Activated T-helper 2 cell treated with anti-CD3 and anti-CD28 coated beads, Interferon-gamma antibody, Interleukin-2, Interleukin-4, amounts not matched to agents 10 μg/mL and 5 μg/mL and 100 μg/mL, durations not matched to agents 14 hours and 24 hours and 36 hours (primary cell): ENCODE measurements at regions not wholly inside any gene's neighbourhood (a gene's known extent, or its start where the extent isn't known, plus 50 kb on each side); places are given as distances from the start of the nearest gene placed in this dataset.

Experiments used
- DNase-seq: peaks from one replicate; pipeline ENCODE4 v3.0.0; 2021; ENCODE audit warnings: low spot score
- H3K27ac Mint-ChIP-seq: one replicate; pipeline ENCODE4 v1.8.0; 2021; ENCODE audit warnings: mixed read lengths
- H3K27me3 Mint-ChIP-seq: one replicate; pipeline ENCODE4 v1.8.0; 2021; ENCODE audit warnings: low read depth, mixed read lengths
- H3K36me3 Mint-ChIP-seq: one replicate; pipeline ENCODE4 v1.8.0; 2021; ENCODE audit warnings: low read depth, mixed read lengths
- H3K4me1 Mint-ChIP-seq: one replicate; pipeline ENCODE4 v1.8.0; 2021; ENCODE audit warnings: low read depth, mixed read lengths
- H3K4me3 Mint-ChIP-seq: one replicate; pipeline ENCODE4 v1.8.0; 2021; ENCODE audit warnings: low read depth, mild to moderate bottlenecking, moderate library complexity, mixed read lengths
- H3K9me3 Mint-ChIP-seq: one replicate; pipeline ENCODE4 v1.8.0; 2021; ENCODE audit warnings: mixed read lengths
- intact Hi-C: fragments of 100-400 bp; cut with micrococcal nuclease; formaldehyde crosslinking; loops from one replicate; pipeline ENCODE4 v1.15.1; 2023

DNA sequence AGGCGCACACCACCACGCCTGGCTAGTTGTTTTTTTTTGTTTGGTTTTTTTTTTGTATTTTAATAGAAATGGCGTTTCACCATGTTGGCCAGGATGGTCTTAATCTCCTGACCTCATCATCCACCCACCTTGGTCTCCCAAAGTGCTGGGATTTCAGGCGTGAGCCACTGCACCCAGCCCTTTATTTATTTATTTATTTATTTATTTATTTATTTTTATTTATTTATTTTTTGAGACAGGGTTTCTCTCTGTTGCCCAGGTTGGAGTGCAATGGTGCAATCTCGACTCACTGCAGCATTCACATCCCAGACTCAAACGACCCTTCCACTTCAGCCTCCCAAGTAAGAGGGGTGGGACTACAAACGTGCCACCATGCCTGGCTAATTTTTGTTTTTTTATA, 63.0 kb upstream of the ADAMTSL1 start:
- Mint-ChIP-seq H3K27ac (no peak overlapping the region), H3K27me3 (no peaks in the 10 kb centered on the region), H3K4me1 (no peaks in the 10 kb centered on the region), H3K36me3 (no peaks in the 10 kb centered on the region), H3K9me3 (no peaks in the 10 kb centered on the region), H3K4me3 (no peak overlapping the region)
- DNase-seq = no peak
- intact Hi-C loops = no loop called here

DNA sequence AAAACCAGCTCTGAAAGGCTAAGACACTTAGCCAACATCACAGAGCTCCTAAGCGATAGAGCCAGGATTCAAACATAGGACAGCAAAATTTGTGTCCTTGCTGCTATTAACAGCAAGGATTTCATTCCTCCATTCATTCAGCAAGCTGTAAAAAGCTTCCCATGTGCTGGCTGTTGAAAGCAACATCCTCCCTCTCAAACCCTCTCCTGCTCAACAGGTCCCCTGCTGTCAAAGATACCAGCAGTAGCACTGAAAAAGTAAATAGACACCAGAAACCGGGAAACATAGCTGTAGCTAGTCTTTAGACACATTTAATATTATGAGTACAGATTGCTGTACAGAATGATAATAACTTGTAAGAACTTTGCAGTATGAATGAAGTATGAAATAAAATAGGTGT, 52.6 kb upstream of the ADAMTSL1 start:
- Mint-ChIP-seq H3K9me3 (no peaks in the 10 kb centered on the region), H3K27me3 (no peaks in the 10 kb centered on the region), H3K4me3 (no peak overlapping the region), H3K4me1 (no peaks in the 10 kb centered on the region), H3K36me3 (no peaks in the 10 kb centered on the region), H3K27ac (no peak overlapping the region)
- DNase-seq = no peak
- intact Hi-C loops = no loop called here

DNA sequence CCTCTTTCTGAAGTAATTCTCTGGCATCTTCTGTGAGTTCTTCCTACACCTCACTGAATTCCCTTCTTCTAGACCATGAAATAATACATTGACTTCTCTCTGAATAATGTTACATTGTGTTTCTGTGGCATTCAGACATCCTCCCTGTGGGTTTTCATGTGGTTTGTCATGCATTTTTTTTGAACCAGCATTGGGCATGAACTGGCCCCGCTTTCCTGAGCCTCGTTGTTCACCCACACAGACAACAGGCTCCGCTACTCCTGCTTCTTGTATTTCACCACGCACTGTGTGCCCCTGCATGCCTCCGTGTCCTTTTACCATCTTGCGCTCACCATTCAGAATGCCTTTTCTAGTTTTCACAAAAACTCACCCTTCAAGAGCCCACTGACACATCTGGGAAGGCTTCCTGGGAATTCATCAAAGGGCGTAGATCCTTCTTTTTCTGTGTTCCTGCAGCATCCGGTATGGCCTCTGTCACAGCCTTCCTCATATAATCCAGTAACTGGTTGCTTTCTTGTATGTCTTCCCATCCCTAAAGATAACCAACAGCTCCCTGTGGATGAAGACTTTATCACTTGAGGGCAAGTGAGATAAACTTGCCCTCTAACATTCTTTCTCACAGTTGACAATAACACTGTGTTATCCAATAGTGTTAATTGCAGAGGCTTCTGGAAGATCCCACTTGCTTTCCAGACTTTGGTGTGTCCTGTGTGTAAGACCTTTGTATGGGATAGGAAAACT, 51.5 kb upstream of the ADAMTSL1 start:
- intact Hi-C loops = no loop called here
- Mint-ChIP-seq H3K4me3 (no peak overlapping the region), H3K27me3 (no peaks in the 10 kb centered on the region), H3K9me3 (no peaks in the 10 kb centered on the region), H3K4me1 (no peaks in the 10 kb centered on the region), H3K27ac (no peak overlapping the region), H3K36me3 (no peaks in the 10 kb centered on the region)
- no peak for DNase-seq

DNA sequence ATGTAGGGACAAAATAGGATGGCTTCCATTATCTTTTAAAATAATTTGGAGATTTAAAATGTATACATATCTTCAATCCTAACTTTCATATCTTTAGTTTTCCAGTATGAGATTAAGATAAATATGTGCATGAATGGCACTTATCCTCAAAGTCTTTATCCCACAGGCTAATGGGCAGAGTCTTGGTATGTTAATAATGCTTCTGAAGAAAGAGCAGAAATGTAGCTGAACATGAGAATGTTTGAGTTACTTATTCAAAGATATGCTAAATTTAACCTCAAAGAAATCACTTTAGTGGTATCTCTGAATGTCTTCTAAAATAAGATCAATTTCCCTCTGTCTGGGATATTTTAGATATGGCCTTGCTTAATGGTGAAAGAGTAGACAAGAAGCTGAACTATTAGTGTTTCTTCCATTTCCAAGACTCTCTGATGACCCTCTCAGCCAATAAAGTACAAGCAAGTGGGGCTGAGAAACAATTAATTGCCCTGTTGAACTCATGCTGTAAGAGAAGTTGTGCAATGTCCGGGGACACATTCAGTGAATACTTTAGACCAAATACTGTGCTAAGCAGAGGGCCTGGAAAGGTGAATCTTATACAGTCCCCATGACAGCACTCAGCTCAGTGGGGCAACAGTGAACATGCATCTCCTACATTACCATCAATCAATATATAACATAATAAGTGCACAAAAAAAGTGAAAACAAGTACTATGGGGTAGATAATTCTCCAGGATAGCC, 50.0 kb upstream of the ADAMTSL1 start:
- Mint-ChIP-seq H3K4me3 (no peak overlapping the region), H3K9me3 (no peaks in the 10 kb centered on the region), H3K36me3 (no peaks in the 10 kb centered on the region), H3K27me3 (no peaks in the 10 kb centered on the region), H3K27ac (no peak overlapping the region), H3K4me1 (no peaks in the 10 kb centered on the region)
- intact Hi-C loops = no loop called here
- DNase-seq = no peak
